Globus pallidus (tissue), 1 donor: ENCODE measurements at regions not wholly inside any gene's neighbourhood (a gene's known extent, or its start where the extent isn't known, plus 50 kb on each side); places are given as distances from the start of the nearest gene placed in this dataset.
"Not testable (repeated sequence)": the region's sequence is repeated elsewhere in the genome, so short reads cannot be mapped to it uniquely, and the experiment has no call there.

Experiments
- DNase-seq: peaks from one replicate; pipeline ENCODE4 v3.0.0-alpha.2; 2015; ENCODE audit warnings: low spot score

DNA sequence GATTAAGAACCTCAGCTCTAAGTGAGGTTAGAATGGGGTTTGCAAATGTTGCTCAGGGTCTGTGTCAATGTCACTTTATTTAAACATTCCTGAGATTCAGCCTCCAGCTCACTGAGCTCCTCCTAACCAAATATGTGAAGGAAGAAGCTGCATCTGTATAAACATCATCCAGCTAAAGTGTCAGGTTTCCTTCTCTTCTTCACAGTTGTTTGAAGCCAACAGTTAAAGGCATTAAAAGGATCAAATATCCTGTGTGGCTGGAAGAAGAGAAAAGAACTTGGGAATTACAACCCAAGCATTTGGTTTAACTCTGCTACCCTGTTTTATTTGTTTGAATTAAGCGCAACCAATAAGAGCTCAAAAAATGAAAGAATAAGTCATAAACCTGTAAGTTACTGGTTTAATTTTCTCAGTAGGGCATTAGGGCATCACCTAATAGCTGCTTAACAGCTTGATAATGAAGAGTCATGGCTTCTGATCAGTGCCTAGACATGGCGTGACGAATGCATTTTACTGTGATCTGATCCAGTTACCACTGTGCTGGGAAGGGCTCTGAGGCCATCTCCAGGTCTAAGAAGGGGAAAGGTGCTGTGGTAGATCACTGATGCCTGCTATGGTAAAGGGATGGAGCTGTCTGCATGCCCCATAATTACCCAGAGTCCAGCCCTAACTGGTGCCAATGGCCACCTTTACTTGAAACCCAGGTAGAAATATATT lies 165.7 kb upstream of the TSC22D2 start:
- no peak for DNase-seq

DNA sequence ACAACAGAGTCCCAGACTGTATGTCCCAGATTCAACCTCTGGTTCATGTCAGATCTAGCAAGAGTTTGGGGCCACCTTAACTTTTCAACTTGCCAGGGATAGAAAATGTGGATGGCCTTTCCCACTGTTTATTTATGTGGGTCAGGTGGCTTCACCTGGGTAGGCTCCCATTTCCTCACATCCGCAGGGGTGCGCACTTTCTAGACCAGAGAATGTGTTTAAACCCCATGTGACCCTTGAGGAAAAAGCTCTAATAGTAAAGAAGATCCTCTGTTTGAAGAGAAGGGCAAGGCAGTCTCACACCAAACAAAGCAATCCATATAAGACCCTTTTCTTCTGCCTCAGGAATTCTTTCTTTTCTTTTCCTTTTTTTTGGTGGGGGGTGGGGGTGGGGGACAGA lies 167.2 kb upstream of the TSC22D2 start:
- no peak for DNase-seq

DNA sequence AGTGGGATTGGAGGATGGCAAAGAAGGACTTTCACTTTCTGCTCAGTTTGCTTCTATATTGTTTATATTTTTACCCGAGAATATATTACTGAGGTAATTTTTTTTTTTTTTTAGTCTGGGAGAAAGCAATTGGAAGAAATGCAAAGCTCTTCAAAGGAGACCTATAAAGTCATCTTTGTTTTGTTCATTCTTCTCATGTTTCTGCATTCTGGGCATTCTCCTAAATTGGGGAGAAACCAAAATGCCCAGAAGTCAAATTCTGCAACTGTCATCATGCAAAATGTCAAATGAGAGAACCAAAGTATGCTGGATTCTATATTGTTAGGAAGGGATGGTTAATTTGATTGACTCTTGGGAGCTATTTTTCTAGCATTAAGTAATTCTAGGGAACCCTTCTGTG lies 168.3 kb upstream of the TSC22D2 start:
- no peak for DNase-seq

GRCh38 chr3:150238995-150239619 lies 169.0 kb upstream of the TSC22D2 start:
- no peak for DNase-seq

DNA sequence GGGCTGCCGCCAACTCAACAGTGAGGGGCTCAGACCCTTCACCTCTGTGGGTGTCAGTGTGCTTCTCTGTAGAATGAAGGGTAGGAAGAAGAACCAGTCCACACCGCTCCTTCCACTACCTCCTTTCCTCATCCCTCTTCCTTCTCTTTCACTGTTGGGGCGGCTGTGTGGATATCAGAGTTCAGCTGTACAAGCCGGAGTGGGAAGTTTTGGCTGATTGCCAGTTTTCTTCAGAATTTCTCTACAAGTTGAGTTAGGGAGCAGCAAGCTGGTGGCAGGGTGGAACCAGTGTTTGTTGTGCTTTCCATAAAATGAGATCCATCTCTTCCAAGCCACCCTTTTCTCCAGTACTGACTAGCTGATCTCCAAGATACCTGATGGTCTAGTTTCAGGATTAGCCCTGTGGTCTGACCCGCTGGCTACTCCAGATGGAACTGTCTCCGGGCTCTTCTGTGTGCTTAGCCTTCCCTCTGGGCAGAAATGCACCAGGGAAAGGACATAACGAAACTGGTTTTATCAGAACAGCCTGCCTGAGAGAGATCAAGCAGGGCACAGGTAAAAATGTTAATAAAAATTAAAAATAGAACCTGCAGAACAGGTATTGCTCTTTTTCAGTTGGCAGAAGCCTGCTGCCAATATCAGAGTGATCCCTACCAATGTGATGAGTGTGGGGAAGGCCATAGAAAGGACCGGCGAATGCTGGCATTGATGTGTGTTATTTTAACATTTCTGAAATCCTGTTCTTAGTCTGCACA lies 169.9 kb upstream of the TSC22D2 start:
- DNase-seq: no peak

GRCh38 chr3:150237490-150237889 lies 170.6 kb upstream of the TSC22D2 start:
- DNase-seq: no peak

GRCh38 chr3:150236316-150237082 lies 171.6 kb upstream of the TSC22D2 start:
- no peak for DNase-seq

DNA sequence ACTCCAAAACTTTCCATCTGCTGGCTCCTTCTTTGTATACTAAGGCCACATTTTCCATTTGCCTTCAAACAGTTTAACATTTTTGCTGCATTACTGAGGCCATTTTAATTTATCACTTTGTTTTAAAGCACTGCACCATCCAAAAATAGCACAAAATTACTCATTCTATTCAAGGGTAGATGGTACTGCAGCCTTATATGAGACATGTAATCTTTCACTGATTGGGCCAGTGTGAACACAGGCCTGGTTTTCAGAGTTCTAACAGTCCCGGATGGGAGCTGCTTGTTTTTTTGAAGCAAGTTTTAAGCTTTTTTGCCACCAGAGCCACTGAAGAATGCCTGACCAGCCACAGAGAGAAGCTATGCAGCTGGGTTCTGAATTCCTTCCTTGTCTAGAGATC lies 172.3 kb upstream of the TSC22D2 start:
- no peak for DNase-seq

- DNase-seq: peak; percentile 57
These were observed 175.1 kb upstream of the TSC22D2 start for GRCh38 chr3:150232992-150233451.

DNA sequence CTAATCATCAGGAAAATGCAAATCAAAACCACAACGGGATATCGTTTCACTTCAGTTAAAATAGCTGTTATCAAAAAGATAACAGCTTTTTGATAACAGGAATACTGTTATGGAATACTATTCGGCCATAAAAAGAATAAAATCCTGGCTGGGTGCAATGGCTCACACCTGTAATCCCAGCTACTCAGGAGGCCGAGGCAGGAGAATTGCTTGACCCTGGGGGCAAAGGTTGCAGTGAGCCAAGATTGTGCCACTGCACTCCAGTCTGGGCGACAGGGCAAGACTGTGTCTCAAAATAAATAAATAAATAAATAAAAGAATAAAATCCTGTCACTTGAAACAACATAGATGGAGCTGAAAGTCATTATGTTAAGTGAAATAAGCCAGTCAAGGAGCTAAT lies 178.1 kb upstream of the TSC22D2 start:
- no peak for DNase-seq

DNA sequence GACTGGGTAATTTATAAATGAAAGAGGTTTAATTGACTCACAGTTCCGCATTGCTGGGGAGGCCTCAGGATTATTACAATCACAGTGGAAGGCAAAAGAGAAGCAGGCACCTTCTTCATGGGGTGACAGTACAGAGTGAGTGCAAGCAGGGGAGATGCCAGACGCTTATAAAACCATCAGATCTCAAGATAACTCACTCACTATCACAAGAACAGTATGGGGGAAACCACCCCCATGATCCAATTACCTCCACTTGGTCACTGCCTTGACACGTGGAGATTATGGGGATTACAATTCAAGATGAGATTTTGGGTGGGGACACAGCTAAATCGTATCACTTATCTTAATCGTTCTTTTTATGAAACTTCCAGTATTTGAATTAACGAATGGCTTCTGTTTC lies 179.5 kb upstream of the TSC22D2 start:
- DNase-seq: not testable (repeated sequence)

- DNase-seq: peak; percentile 55
These were observed 180.3 kb upstream of the TSC22D2 start for GRCh38 chr3:150227839-150228238.

DNA sequence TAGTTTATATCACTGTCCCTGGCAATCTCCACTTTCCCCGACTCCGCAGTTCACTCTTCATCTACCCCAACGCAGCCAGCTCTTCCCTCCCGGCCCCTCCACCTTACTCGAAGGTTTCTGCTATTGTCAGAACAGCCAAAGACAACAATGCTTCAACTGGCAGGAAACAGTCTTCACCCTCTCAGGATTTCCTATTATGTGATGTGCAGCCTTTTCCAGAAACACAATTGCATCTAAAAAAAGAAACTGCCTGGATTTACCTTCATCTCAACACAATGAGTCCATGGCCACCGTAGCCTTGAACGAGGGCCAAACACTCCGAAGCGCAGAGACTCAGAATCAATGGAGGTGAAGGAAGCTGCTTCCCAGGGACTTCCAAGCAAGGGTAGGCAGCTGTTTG lies 182.1 kb upstream of the TSC22D2 start:
- no peak for DNase-seq

- DNase-seq: no peak
These were observed 184.5 kb upstream of the TSC22D2 start for GRCh38 chr3:150223558-150223957.

- DNase-seq: no peak
These were observed 185.2 kb upstream of the TSC22D2 start for GRCh38 chr3:150222691-150223489.

GRCh38 chr3:150221904-150222523 lies 186.1 kb upstream of the TSC22D2 start:
- no peak for DNase-seq

GRCh38 chr3:150220799-150221198 lies 187.3 kb upstream of the TSC22D2 start:
- DNase-seq: no peak

GRCh38 chr3:150220041-150220440 lies 188.1 kb upstream of the TSC22D2 start:
- DNase-seq: no peak

DNA sequence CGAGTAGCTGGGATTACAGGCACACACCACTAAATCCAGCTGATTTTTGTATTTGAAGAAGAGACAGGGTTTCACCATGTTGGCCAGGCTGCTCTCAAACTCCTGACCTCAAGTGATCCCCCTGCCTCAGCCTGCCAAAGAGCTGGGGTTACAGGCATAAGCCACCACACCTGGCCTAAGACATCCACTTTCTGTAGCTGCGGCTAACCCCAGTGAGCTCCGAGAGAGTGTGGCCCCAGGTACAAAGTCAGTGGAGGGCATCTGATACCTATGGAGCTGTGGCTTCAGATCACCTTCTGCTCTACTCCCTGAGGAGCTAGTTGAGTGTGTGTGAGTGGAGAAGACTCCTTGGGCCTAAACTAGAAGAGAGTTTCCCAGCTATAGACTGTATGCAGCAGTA lies 189.3 kb upstream of the TSC22D2 start:
- no peak for DNase-seq

GRCh38 chr3:150218236-150218635 lies 189.9 kb upstream of the TSC22D2 start:
- DNase-seq: no peak

DNA sequence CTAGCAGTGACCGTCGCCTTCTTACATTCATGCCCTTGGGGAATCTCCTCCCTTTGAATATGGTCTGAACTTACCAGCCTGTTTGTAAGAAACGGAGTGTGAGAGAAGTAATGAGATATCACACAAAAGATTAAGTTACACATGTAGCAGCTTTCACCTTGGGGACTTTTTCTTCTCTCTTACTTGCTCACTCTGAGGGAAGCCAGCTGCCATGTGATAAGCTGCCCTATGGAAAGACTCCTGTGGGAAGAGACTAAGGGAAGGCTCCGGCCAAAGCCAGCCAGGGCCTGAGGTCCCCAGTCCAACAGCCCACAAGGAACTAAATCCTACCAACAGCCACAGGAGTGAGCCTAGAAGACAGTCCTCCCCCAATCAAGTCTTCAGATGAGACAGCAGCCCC lies 190.4 kb upstream of the TSC22D2 start:
- DNase-seq: no peak
